ENCODE measurements at regions not wholly inside any gene's neighbourhood (a gene's known extent, or its start where the extent isn't known, plus 50 kb on each side); places are given as distances from the start of the nearest gene placed in this dataset.
A peak's percentile ranks its signal among the peaks of the same experiment; 100 is the strongest.

DNA sequence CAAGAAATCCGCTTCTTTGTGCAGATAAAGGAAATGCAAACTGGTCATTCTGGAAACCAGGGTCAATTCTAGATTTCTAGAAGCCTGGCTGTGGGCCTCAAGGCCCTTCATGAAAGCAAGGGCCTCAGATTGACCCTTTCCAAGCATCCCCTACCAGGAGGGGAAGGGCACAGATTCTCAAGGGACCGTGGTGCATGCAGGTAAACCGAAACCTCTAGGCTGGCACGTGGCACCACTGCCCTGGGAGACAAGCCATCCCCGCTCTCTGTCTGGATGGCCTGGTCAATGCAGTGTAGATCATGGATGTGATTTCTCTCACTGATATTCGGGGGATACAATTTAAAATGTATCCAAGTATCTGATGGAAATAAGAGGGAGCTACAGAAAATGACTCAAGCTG lies 69.4 kb downstream of the TOMM20 start:
- H3K4me3 ChIP-seq (ENCODE audit: control insufficient read depth, low read depth, low read length), result no peak overlapping the region
- DNase-seq (ENCODE audit: low read depth), result no peak
- TF ChIP-seq CTCF (conservative IDR thresholded peaks at IDR 0.05; ENCODE audit: control insufficient read depth, insufficient read depth, low read depth, low read length), result no peak

GRCh38 chr1:235058695-235059094 lies 69.9 kb downstream of the TOMM20 start:
- TF ChIP-seq CTCF (conservative IDR thresholded peaks at IDR 0.05; ENCODE audit: control insufficient read depth, insufficient read depth, low read depth, low read length), result no peak
- no peak overlapping the region for H3K4me3 ChIP-seq (ENCODE audit: control insufficient read depth, low read depth, low read length)
- no peak for DNase-seq (ENCODE audit: low read depth)

- no peak for DNase-seq (ENCODE audit: low read depth)
- TF ChIP-seq CTCF (conservative IDR thresholded peaks at IDR 0.05; ENCODE audit: control insufficient read depth, insufficient read depth, low read depth, low read length), result no peak
- H3K4me3 ChIP-seq (ENCODE audit: control insufficient read depth, low read depth, low read length), result no peak overlapping the region
These were observed 71.0 kb downstream of the TOMM20 start for GRCh38 chr1:235057385-235058306.

DNA sequence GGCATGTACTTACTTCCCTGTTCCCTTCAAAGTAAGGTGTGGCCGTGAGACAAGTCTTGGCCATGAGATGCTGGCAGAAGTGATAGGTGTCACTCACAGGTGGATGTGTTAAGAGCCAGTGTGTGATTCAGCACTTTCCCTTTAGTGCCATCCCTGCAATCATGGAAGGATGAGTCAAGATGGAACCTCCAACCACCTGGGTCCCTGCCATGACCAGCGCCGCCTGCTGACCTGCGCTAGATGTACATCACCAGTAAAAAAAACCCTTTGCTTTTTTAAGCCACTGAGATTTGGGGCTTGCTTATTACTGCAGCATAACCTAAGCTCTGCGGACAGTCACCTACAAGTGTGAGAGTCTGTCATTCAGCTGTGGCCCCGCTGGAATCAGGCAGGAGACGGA lies 71.7 kb downstream of the TOMM20 start:
- peak; percentile 42 for DNase-seq (ENCODE audit: low read depth)
- no peak for TF ChIP-seq CTCF (conservative IDR thresholded peaks at IDR 0.05; ENCODE audit: control insufficient read depth, insufficient read depth, low read depth, low read length)
- no peak overlapping the region for H3K4me3 ChIP-seq (ENCODE audit: control insufficient read depth, low read depth, low read length)

GRCh38 chr1:235054936-235055335 lies 73.7 kb downstream of the TOMM20 start:
- no peak overlapping the region for H3K4me3 ChIP-seq (ENCODE audit: control insufficient read depth, low read depth, low read length)
- TF ChIP-seq CTCF (conservative IDR thresholded peaks at IDR 0.05; ENCODE audit: control insufficient read depth, insufficient read depth, low read depth, low read length), result no peak
- DNase-seq (ENCODE audit: low read depth), result no peak

- TF ChIP-seq CTCF (conservative IDR thresholded peaks at IDR 0.05; ENCODE audit: control insufficient read depth, insufficient read depth, low read depth, low read length), result no peak
- H3K4me3 ChIP-seq (ENCODE audit: control insufficient read depth, low read depth, low read length), result no peak overlapping the region
- DNase-seq (ENCODE audit: low read depth), result no peak
These were observed 74.2 kb downstream of the TOMM20 start for GRCh38 chr1:235054466-235054865.

Data from fibroblast of mammary gland (primary cell).